ENCODE measurements at regions not wholly inside any gene's neighbourhood (a gene's known extent, or its start where the extent isn't known, plus 50 kb on each side); places are given as distances from the start of the nearest gene placed in this dataset.

- TF ChIP-seq MXI1 (conservative IDR thresholded peaks at IDR 0.05; ENCODE audit: poor library complexity, severe bottlenecking) (no peak), TAF1 (IDR thresholded peaks at IDR 0.05; ENCODE audit: low read depth) (no peak), SMC3 (conservative IDR thresholded peaks at IDR 0.05; ENCODE audit: poor library complexity) (no peak)
- TF ChIP-seq, protein P1, sequence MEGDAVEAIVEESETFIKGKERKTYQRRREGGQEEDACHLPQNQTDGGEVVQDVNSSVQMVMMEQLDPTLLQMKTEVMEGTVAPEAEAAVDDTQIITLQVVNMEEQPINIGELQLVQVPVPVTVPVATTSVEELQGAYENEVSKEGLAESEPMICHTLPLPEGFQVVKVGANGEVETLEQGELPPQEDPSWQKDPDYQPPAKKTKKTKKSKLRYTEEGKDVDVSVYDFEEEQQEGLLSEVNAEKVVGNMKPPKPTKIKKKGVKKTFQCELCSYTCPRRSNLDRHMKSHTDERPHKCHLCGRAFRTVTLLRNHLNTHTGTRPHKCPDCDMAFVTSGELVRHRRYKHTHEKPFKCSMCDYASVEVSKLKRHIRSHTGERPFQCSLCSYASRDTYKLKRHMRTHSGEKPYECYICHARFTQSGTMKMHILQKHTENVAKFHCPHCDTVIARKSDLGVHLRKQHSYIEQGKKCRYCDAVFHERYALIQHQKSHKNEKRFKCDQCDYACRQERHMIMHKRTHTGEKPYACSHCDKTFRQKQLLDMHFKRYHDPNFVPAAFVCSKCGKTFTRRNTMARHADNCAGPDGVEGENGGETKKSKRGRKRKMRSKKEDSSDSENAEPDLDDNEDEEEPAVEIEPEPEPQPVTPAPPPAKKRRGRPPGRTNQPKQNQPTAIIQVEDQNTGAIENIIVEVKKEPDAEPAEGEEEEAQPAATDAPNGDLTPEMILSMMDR (IDR thresholded peaks at IDR 0.05; ENCODE audit: poor library complexity, severe bottlenecking): no peak
These were observed 1482.8 kb downstream of the OLFM4 start for GRCh38 chr13:54511366-54511765.
